ENCODE measurements at regions not wholly inside any gene's neighbourhood (a gene's known extent, or its start where the extent isn't known, plus 50 kb on each side); places are given as distances from the start of the nearest gene placed in this dataset.
"Not testable (repeated sequence)": the region's sequence is repeated elsewhere in the genome, so short reads cannot be mapped to it uniquely, and the experiment has no call there.

GRCh38 chr2:75381032-75381431 lies 179.7 kb downstream of the EVA1A start:
- DNase-seq = no peak

DNA sequence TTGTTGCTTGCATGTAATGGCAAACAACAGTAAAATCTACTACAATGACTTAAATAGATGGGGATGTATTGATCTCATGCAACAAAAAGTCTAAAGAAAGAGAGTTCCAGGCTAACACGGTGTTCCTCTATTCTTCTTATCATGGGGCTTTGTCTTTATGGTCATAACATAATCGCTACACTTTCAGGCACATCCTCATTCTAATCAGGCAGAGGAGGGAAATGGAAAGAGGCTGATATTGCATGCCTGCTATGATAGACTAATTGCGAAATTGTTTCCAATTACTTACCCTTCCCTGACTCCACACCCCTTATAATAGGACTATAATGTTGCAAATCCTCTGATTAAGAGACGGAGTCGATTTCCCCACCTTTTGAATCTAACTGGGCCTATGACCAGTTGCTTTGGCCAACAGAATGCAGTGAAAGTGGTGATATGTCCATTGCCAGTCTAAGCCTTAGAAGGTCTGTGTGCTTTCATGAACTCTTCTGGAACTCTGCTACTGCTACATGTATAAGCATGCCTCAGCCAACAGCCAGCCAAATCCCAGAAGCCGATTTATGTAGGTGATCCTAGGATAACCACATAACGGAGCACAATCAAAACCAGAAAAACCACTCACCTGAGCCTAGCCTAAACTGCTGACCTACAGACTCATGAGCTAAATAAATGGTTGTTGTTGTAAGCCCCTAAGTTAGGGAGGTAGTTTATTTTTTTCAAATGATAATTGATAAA lies 180.3 kb upstream of the TACR1 start:
- DNase-seq = no peak

- DNase-seq = peak; percentile 5
Observed at GRCh38 chr2:75375646-75376582, 176.6 kb upstream of the TACR1 start.

- not testable (repeated sequence) for DNase-seq
Observed at GRCh38 chr2:75374414-75374957, 175.2 kb upstream of the TACR1 start.

DNA sequence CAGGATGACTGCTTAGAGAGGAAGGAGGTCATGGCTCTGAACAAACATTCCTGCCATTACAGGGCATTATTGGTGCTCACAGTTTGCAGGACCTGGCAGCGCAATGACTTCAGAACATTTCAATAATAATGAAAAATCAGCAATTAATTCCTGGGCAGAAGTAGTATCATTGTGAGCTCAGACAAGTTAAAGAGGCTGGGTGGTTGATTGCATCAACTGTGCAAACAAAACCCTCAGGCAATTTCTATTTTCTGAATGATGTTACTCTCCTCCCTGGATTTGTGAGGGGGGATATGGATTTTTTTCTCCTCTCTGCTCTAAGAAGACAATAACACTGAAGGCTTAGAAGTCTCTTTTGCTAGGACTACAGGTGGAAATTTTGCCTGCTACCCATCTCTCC lies 168.1 kb upstream of the TACR1 start:
- no peak for DNase-seq

- no peak for DNase-seq
Observed at GRCh38 chr2:75361486-75361885, 162.2 kb upstream of the TACR1 start.

GRCh38 chr2:75360945-75361344 lies 161.6 kb upstream of the TACR1 start:
- DNase-seq = no peak

DNA sequence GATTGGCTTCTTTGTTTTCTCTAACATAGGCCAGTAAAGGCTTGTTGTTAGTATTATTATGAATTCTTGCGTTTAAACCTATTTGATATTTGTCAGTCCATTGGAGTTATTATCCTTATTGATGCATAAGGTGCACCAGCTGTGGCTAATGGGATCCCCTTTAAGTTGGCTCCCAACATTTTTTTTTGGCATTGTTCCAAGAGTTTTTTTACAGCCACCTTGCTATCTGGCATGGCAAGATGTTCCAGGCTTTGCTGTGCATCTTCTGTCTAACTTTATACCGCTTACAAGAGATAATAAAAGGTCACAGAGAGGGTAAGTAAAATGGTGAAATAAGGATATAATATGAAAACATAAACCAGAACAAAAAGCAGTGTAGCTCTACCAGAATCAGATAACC lies 157.5 kb upstream of the TACR1 start:
- no peak for DNase-seq

DNA sequence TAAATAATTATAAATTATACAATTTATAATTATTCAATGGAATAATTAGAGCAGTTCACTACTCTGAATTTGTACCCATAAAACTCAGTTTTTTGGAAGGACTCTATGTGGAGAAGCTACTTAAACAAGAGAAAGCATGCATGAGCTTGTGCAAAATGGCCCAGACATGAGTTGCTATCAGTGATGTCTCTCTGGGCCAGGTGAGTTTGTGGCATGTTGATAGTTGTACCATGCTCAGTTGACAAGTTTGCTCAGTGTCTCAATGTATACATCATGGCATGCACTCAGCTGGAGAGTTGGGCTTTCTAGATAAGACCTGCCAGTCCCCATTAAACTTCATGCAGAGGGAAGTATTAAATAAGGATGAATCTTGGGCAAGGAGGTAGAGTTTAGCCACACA lies 153.8 kb upstream of the TACR1 start:
- no peak for DNase-seq

DNA sequence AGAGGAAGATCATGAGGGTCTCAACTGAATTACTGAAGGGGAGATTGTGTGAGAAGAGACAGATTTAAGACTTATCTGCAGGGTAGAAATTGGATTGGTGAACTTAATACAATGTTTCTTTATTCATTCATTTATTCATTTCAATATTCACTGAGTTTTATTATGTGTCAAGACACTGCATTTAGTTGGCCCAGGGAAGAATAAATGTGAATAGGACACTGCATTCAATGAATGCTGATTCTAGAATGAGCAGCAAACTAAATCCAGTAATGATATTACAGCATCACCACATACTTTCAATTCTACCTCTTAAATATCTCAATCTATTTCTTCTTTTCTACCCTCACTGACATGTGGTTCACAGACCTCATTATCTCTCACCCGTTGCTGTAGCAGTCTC lies 149.0 kb upstream of the TACR1 start:
- DNase-seq = no peak

DNA sequence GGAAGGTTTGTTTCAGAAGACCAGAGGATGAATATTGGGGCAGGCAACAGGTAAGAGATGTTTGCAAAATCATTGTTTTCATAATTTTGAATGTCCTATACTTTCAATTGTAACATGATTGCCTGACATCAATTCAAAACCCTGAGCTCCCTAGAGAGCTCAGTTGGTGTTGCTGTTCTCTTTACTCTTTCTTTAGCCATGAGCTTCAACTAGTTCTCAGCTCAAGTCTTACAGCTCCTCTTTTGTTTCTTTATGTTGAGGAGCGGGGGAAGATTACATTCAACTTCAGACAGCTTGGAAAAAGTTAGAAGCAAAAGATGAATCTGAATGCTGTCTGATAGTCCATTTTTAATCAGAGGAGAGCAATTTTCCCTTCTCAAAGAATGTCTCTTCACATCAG lies 144.8 kb upstream of the TACR1 start:
- DNase-seq = no peak

GRCh38 chr2:75342504-75343175 lies 143.3 kb upstream of the TACR1 start:
- no peak for DNase-seq

- DNase-seq = no peak
Observed at GRCh38 chr2:75340560-75340959, 141.2 kb upstream of the TACR1 start.

GRCh38 chr2:75338461-75338860 lies 139.1 kb upstream of the TACR1 start:
- DNase-seq = no peak

GRCh38 chr2:75337619-75338018 lies 138.3 kb upstream of the TACR1 start:
- no peak for DNase-seq

- no peak for DNase-seq
Observed at GRCh38 chr2:75337016-75337415, 137.7 kb upstream of the TACR1 start.

- DNase-seq = no peak
Observed at GRCh38 chr2:75336451-75336850, 137.1 kb upstream of the TACR1 start.

DNA sequence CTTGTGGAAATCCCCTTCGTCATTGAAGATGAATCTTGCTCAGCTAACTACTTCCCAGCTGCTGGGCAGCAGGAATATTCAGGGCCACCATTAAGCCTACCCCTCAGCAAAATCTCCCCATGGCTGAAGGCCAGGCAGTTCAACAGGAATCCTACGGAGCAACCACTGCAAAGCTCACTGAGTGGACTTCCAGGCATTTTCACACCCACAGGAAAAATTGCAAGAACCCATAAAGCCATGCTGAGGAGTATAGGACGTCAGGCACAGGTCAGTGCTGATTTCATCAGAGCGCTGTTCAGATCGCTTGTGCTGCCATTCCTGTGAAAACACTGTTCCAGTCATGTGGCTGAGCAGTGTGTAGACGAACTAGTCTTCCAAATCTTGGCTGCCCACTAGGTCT lies 134.8 kb upstream of the TACR1 start:
- no peak for DNase-seq

GRCh38 chr2:75333646-75334045 lies 134.3 kb upstream of the TACR1 start:
- DNase-seq = no peak

- no peak for DNase-seq
Observed at GRCh38 chr2:75328156-75328555, 128.8 kb upstream of the TACR1 start.

- DNase-seq = no peak
Observed at GRCh38 chr2:75327334-75327733, 128.0 kb upstream of the TACR1 start.

DNA sequence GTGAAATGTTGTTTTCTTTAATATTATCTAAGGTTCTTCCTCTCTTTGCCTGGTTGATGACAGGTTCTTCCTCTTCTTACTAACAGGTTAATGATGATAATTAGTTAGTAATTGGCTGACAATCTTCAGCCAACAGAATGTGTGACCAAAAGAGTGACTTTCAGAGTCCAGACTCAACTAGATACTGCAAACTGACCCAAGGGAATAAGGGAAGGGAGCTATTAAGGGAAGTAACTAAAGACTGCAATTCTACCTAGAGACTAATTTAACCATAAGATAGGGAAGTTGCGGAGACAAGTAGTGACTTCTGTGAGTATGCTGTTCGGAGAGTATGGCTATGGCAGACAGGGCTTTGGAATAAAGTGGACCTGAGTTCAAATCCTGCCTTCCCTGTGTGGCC lies 127.3 kb upstream of the TACR1 start:
- no peak for DNase-seq
